GM19395 (cell line): ENCODE measurements at regions not wholly inside any gene's neighbourhood (a gene's known extent, or its start where the extent isn't known, plus 50 kb on each side); places are given as distances from the start of the nearest gene placed in this dataset.

Experiments
- ATAC-seq: cut with Tn5 transposase; IDR thresholded peaks from one replicate; pipeline ENCODE4 v1.9.1; 2021; ENCODE audit warnings: mild to moderate bottlenecking, moderate library complexity; ENCODE audit not compliant: unreplicated experiment

GRCh38 chr2:105652014-105652796 lies 92.5 kb upstream of the NCK2 start:
- ATAC-seq = no peak

GRCh38 chr2:105649534-105649933 lies 95.2 kb upstream of the NCK2 start:
- no peak for ATAC-seq

GRCh38 chr2:105647731-105648130 lies 97.0 kb upstream of the NCK2 start:
- no peak for ATAC-seq

- no peak for ATAC-seq
Measured at GRCh38 chr2:105646774-105647076, 98.0 kb upstream of the NCK2 start.

GRCh38 chr2:105645938-105646773 lies 98.6 kb upstream of the NCK2 start:
- ATAC-seq = no peak

- ATAC-seq = no peak
Measured at GRCh38 chr2:105645031-105645937, 99.4 kb upstream of the NCK2 start.

GRCh38 chr2:105644174-105644980 lies 100.3 kb upstream of the NCK2 start:
- no peak for ATAC-seq

- no peak for ATAC-seq
Measured at GRCh38 chr2:105643405-105644173, 101.1 kb upstream of the NCK2 start.

- no peak for ATAC-seq
Measured at GRCh38 chr2:105641389-105641811, 103.3 kb upstream of the NCK2 start.

- ATAC-seq = no peak
Measured at GRCh38 chr2:105640246-105640645, 104.5 kb upstream of the NCK2 start.

GRCh38 chr2:105636109-105636740 lies 108.5 kb upstream of the NCK2 start:
- ATAC-seq = no peak

- no peak for ATAC-seq
Measured at GRCh38 chr2:105635564-105635963, 109.1 kb upstream of the NCK2 start.

- no peak for ATAC-seq
Measured at GRCh38 chr2:105634198-105634597, 110.5 kb upstream of the NCK2 start.

GRCh38 chr2:105631922-105632321 lies 112.8 kb upstream of the NCK2 start:
- no peak for ATAC-seq

- ATAC-seq = no peak
Measured at GRCh38 chr2:105631011-105631410, 113.7 kb upstream of the NCK2 start.

- ATAC-seq = no peak
Measured at GRCh38 chr2:105629634-105630033, 115.1 kb upstream of the NCK2 start.

GRCh38 chr2:105627534-105627933 lies 117.2 kb upstream of the NCK2 start:
- no peak for ATAC-seq

GRCh38 chr2:105626966-105627340 lies 117.8 kb upstream of the NCK2 start:
- no peak for ATAC-seq
